Esophagus squamous epithelium (tissue), 5 donors: ENCODE measurements at regions not wholly inside any gene's neighbourhood (a gene's known extent, or its start where the extent isn't known, plus 50 kb on each side); places are given as distances from the start of the nearest gene placed in this dataset.

ENCODE experiments used
- DNase-seq: peaks from one replicate; lab custom pipeline; 2025; lab: John Stamatoyannopoulos, UW
- H3K27ac ChIP-seq, 4 donors: fragments of 200-600 bp; sonication (generic); one replicate each; pipeline ENCODE4 v1.5.1; 2016 to 2019; ENCODE audit warnings: mild to moderate bottlenecking in 1 of 4
- H3K27me3 ChIP-seq, 4 donors: fragments of 200-600 bp; sonication (generic); 1 replicate in 3 of 4; 2 replicates in 1 of 4; pipeline versions ENCODE4 v1.5.1 to v1.6.0; 2017 to 2021; ENCODE audit warnings: antibody characterized with exemption in 1 of 4
- H3K36me3 ChIP-seq, 3 donors: fragments of 200-600 bp; sonication (generic); one replicate each; pipeline ENCODE4 v1.5.1; 2016 to 2019
- H3K4me1 ChIP-seq, 3 donors: fragments of 200-600 bp; sonication (generic); one replicate each; pipeline ENCODE4 v1.5.1; 2017 to 2019
- H3K4me3 ChIP-seq, 4 donors: fragments of 200-600 bp; sonication (generic); 1 replicate in 3 of 4; 2 replicates in 1 of 4; pipeline ENCODE4 v1.5.1; 2016 to 2019; ENCODE audit warnings: mild to moderate bottlenecking in 2 of 4, moderate library complexity in 1 of 4
- H3K9me3 ChIP-seq, 3 donors: fragments of 200-600 bp; sonication (generic); one replicate each; pipeline ENCODE4 v1.5.1; 2016 to 2019
- POLR2A ChIP-seq, 4 donors: fragments of 450-650 bp; IDR thresholded peaks; one replicate each; pipeline ENCODE4 v1.6.1; 2017; ENCODE audit warnings: antibody characterized with exemption in 4 of 4, mild to moderate bottlenecking in 4 of 4, moderate library complexity in 3 of 4
- WGBS, 2 donors: methylation state at CpG; one replicate each; pipeline ENCODE4 v1.1.5; 2018; 5-methylcytosine and 5-hydroxymethylcytosine counted together
- intact Hi-C: fragments of 100-400 bp; cut with DNase I; formaldehyde crosslinking; loops from one replicate; pipeline ENCODE4 v1.15.0; 2022
- TF ChIP-seq, protein P1 (sequence below), 6 experiments: fragments of 450-650 bp in 4 of 6; fragments of 200-600 bp in 2 of 6; sonication (generic) in 2 of 6; IDR thresholded peaks; one replicate each; pipeline ENCODE4 v1.5.1; 2016 to 2019; ENCODE audit warnings: antibody characterized with exemption in 6 of 6, mild to moderate bottlenecking in 4 of 6, moderate library complexity in 4 of 6
- donor health status: DM: yes; HTN: yes; CAD: no.

DNA sequence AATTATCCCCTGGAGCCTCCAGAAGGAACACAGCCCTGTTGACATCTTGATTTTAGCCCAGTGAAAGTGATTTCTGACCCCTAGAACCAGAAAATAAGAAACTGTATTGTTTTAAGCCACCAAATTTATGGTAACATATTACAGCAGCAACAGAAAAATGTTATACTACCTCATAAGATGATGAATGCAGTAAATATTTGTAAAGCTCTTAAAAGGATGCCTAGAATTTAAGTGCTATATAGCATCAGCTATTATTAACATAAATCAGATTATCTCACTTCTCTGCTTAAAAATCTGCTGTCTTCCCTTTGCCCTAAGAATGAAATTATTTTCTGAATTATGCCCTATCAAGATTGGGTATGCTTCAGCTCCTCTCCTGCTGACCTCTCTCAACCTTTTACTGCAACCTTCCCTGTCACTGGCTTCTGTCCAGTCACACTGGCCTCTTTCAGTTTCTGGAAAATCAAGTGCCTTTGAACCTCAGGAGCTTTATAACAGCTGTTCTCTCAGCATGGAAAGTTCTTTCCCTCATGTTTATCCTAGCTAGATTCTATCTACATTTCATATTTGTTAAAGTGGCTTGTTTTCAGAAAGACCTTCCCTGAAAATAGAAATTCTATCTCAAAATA, 78.9 kb downstream of the GPR37 start:
- H3K4me3 ChIP-seq, result no peak overlapping the region
- intact Hi-C loops, result no loop called here
- H3K36me3 ChIP-seq, result no peaks in the 10 kb centered on the region
- no peak for DNase-seq
- TF ChIP-seq, protein P1, sequence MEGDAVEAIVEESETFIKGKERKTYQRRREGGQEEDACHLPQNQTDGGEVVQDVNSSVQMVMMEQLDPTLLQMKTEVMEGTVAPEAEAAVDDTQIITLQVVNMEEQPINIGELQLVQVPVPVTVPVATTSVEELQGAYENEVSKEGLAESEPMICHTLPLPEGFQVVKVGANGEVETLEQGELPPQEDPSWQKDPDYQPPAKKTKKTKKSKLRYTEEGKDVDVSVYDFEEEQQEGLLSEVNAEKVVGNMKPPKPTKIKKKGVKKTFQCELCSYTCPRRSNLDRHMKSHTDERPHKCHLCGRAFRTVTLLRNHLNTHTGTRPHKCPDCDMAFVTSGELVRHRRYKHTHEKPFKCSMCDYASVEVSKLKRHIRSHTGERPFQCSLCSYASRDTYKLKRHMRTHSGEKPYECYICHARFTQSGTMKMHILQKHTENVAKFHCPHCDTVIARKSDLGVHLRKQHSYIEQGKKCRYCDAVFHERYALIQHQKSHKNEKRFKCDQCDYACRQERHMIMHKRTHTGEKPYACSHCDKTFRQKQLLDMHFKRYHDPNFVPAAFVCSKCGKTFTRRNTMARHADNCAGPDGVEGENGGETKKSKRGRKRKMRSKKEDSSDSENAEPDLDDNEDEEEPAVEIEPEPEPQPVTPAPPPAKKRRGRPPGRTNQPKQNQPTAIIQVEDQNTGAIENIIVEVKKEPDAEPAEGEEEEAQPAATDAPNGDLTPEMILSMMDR (IDR thresholded peaks at IDR 0.05), result no peak
- no peak for TF ChIP-seq POLR2A (IDR thresholded peaks at IDR 0.05)
- H3K27ac ChIP-seq, result no peak overlapping the region
- no peaks in the 10 kb centered on the region for H3K27me3 ChIP-seq
- no peaks in the 10 kb centered on the region for H3K9me3 ChIP-seq
- H3K4me1 ChIP-seq, result no peaks in the 10 kb centered on the region

DNA sequence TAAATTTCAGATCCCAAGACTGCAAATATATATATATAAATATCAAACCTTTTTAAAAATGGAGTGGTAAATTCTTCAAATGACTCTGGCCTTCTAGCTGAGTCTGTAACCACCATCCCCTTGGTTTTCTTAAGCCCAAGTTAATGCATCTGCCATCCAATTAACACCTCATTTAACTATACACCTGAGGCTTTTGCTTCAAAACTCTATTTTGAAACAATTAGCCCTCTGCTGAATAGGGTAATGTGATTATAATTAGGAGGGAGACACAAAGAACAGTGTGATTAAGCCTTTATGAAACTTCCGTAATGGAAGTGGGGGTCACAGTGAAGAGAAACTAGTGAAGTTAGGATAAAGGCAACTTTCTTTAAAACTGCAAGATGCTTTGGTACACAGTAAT, 83.6 kb downstream of the GPR37 start:
- H3K27me3 ChIP-seq, result no peaks in the 10 kb centered on the region
- H3K4me3 ChIP-seq, result no peak overlapping the region
- DNase-seq, result no peak
- no peaks in the 10 kb centered on the region for H3K4me1 ChIP-seq
- no peaks in the 10 kb centered on the region for H3K9me3 ChIP-seq
- 0 to 88% methylated on average over 1 of the region's 1 CpG for WGBS, 2 donors
- intact Hi-C loops, result no loop called here
- no peaks in the 10 kb centered on the region for H3K36me3 ChIP-seq
- no peak overlapping the region for H3K27ac ChIP-seq
- TF ChIP-seq, protein P1 (IDR thresholded peaks at IDR 0.05), result no peak
- TF ChIP-seq POLR2A (IDR thresholded peaks at IDR 0.05), result no peak

DNA sequence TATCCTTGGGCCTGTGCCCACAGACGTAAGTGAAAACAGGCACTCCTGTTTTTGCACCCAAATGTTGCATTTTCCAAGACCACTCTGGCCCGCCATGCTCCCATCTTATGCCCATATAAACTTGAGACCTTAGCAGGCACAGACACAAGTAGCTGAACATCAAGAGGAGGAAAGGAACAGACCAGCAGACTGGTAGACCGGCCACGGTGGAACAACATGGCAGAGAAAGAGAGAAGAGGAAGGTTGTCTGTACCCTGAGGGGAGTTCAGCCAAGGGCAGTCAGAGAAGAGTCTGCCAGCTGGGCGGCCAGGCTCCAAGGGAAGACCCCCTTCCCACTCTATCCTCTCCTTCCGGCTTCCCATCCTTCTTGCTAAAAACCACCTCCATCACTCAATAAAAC, 85.3 kb downstream of the GPR37 start:
- no peak for TF ChIP-seq POLR2A (IDR thresholded peaks at IDR 0.05)
- TF ChIP-seq, protein P1 (IDR thresholded peaks at IDR 0.05), result no peak
- Histone ChIP-seq H3K27me3 (no peaks in the 10 kb centered on the region), H3K9me3 (no peaks in the 10 kb centered on the region), H3K4me1 (no peaks in the 10 kb centered on the region), H3K27ac (no peak overlapping the region), H3K36me3 (no peaks in the 10 kb centered on the region), H3K4me3 (no peak overlapping the region)
- WGBS, 2 donors, result 90 to 94% methylated on average over 5 to 6 of the region's 6 CpGs
- no peak for DNase-seq
- intact Hi-C loops, result no loop called here

DNA sequence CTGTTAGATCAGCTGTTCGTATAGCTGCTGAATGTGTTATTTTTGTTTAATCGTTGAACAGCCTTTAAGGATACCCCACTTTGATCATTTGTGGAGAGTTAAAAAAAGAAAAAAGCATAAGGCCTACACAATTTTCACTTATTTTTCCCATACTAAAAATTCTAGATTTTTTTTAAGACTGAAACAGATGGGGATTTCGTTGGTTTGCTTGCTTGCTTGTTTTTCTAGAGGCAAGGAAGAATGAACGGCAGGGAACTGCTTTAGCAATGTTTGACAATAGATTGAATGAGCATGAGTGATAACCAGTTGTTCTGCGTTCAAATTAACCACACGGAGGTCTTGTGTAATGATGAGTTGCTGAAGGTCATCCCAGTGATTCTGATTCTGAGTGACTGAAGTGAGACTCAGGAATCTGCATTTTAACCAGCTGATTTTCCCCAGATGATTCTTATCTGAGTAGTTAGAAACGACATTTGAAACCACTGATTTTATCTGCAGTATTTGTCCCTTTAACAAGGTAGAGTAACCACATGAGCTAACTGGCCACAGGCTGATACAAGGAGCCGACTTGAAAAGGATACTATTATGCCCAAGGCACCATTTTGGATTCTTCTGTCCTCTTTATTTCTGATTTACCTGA, 85.9 kb downstream of the GPR37 start:
- no peak overlapping the region for H3K27ac ChIP-seq
- H3K27me3 ChIP-seq, result no peaks in the 10 kb centered on the region
- no peaks in the 10 kb centered on the region for H3K9me3 ChIP-seq
- intact Hi-C loops, result no loop called here
- WGBS, 2 donors, result 54 to 60% methylated on average over 8 of the region's 8 CpGs
- TF ChIP-seq, protein P1 (IDR thresholded peaks at IDR 0.05), result no peak
- no peak for TF ChIP-seq POLR2A (IDR thresholded peaks at IDR 0.05)
- no peaks in the 10 kb centered on the region for H3K36me3 ChIP-seq
- no peaks in the 10 kb centered on the region for H3K4me1 ChIP-seq
- no peak overlapping the region for H3K4me3 ChIP-seq
- no peak for DNase-seq

DNA sequence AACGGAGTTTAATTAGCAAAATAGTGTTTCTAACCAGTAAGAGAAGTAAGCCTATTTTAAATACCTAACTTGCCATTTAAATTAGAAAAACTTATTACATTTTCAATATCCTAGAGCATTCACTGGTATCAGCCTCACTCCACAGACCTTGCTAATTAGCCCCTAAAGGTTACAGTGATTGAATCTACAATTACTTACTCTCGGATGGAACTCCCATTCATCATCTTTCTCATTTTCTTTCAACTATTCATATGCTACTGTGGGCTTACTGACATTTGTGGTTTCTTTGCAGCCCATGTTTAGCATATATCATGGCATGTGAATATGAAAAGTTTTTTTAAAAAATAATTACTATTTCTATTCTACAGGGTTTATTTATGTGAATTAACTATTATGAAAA, 86.4 kb downstream of the GPR37 start:
- no peak overlapping the region for H3K27ac ChIP-seq
- WGBS, 2 donors, result 55 to 68% methylated on average over 2 of the region's 2 CpGs
- H3K27me3 ChIP-seq, result no peaks in the 10 kb centered on the region
- H3K36me3 ChIP-seq, result no peaks in the 10 kb centered on the region
- no peak overlapping the region for H3K4me3 ChIP-seq
- TF ChIP-seq POLR2A (IDR thresholded peaks at IDR 0.05), result no peak
- TF ChIP-seq, protein P1 (IDR thresholded peaks at IDR 0.05), result no peak
- no peaks in the 10 kb centered on the region for H3K4me1 ChIP-seq
- no peaks in the 10 kb centered on the region for H3K9me3 ChIP-seq
- no peak for DNase-seq
- intact Hi-C loops, result no loop called here
